Colonic mucosa (tissue), 4 donors: ENCODE measurements at regions not wholly inside any gene's neighbourhood (a gene's known extent, or its start where the extent isn't known, plus 50 kb on each side); places are given as distances from the start of the nearest gene placed in this dataset.

Experiments used
- DNase-seq: peaks from one replicate; pipeline ENCODE4 v3.0.0-alpha.2; 2020
- H3K27ac ChIP-seq: fragments of 200-600 bp; one replicate; pipeline ENCODE4 v1.8.0; 2021
- H3K27me3 ChIP-seq: fragments of 200-600 bp; one replicate; pipeline ENCODE4 v1.8.0; 2021
- H3K36me3 ChIP-seq: fragments of 200-600 bp; one replicate; pipeline ENCODE4 v1.8.0; 2021
- H3K4me1 ChIP-seq: fragments of 200-600 bp; one replicate; pipeline ENCODE4 v1.8.0; 2021; ENCODE audit warnings: mild to moderate bottlenecking
- H3K4me3 ChIP-seq: fragments of 200-600 bp; one replicate; pipeline ENCODE4 v1.8.0; 2021
- H3K9ac ChIP-seq, 2 donors: one replicate each; pipeline ENCODE4 v1.7.0; 2013; ENCODE audit warnings: control low read depth in 2 of 2, low read depth in 2 of 2, low read length in 2 of 2
- H3K9me3 ChIP-seq: fragments of 200-600 bp; one replicate; pipeline ENCODE4 v1.8.0; 2021
- intact Hi-C: fragments of 100-400 bp; cut with DNase I; formaldehyde crosslinking; loops from one replicate; pipeline ENCODE4 v1.14.1; 2022
- TF ChIP-seq, protein P1 (sequence below): fragments of 200-600 bp; IDR thresholded peaks from one replicate; pipeline ENCODE4 v1.8.0; 2022; ENCODE audit warnings: antibody characterized with exemption, mild to moderate bottlenecking
- donor health status: healthy.
- donor health status: DM: no; HTN: no; CAD: no.
- donor health status: DM: no; HTN: no; CAD: no.

DNA sequence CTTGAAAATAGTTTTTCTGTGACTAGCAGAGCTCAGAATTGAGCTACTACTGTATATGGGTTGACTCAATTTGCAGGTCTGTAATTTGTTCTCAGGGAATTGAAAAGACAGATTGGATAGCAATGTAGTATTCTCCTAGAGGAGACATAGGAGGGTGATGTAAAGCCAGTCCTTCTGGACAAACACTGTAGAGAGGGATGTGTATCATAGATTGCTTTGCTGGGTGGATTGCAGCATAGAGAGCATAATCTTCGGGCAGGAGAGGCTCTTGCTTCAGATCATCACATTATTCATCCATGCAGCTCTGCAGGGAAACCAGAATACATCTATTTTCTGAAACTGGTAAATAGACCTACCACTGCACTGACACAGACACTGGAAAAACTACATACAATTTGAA lies 1110.5 kb downstream of the RAPGEF2 start:
- DNase-seq = no peak
- H3K27me3 ChIP-seq = no peaks in the 10 kb centered on the region
- no peak overlapping the region for H3K27ac ChIP-seq
- intact Hi-C loops = no loop called here
- H3K36me3 ChIP-seq = no peaks in the 10 kb centered on the region
- TF ChIP-seq, protein P1, sequence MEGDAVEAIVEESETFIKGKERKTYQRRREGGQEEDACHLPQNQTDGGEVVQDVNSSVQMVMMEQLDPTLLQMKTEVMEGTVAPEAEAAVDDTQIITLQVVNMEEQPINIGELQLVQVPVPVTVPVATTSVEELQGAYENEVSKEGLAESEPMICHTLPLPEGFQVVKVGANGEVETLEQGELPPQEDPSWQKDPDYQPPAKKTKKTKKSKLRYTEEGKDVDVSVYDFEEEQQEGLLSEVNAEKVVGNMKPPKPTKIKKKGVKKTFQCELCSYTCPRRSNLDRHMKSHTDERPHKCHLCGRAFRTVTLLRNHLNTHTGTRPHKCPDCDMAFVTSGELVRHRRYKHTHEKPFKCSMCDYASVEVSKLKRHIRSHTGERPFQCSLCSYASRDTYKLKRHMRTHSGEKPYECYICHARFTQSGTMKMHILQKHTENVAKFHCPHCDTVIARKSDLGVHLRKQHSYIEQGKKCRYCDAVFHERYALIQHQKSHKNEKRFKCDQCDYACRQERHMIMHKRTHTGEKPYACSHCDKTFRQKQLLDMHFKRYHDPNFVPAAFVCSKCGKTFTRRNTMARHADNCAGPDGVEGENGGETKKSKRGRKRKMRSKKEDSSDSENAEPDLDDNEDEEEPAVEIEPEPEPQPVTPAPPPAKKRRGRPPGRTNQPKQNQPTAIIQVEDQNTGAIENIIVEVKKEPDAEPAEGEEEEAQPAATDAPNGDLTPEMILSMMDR = no peak
- no peak overlapping the region for H3K9ac ChIP-seq
- no peaks in the 10 kb centered on the region for H3K9me3 ChIP-seq
- H3K4me3 ChIP-seq = no peak overlapping the region
- no peaks in the 10 kb centered on the region for H3K4me1 ChIP-seq

DNA sequence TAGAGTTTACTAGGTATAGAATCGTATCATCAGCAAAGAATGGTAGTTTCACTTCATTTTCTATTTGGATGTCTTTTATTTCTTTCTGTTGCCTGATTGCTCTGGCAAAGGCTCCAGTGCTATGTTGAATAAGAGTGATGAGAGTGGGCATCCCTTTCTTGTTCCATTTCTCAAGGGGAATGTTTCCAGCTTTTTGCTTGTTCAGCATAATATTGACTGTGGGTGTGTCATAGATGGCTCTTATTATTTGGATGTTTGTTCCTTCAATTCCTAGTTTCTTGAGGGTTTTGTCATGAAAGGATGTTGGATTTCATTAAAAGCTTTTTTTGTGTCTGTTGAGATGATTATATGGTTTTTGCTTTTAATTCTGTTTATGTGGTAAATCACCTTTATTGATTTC lies 1114.5 kb downstream of the RAPGEF2 start:
- no peak overlapping the region for H3K4me3 ChIP-seq
- intact Hi-C loops = no loop called here
- no peak for DNase-seq
- H3K27me3 ChIP-seq = no peaks in the 10 kb centered on the region
- H3K9ac ChIP-seq = no peak overlapping the region
- H3K27ac ChIP-seq = no peak overlapping the region
- H3K9me3 ChIP-seq = no peaks in the 10 kb centered on the region
- H3K36me3 ChIP-seq = no peaks in the 10 kb centered on the region
- no peaks in the 10 kb centered on the region for H3K4me1 ChIP-seq
- TF ChIP-seq, protein P1 = no peak

DNA sequence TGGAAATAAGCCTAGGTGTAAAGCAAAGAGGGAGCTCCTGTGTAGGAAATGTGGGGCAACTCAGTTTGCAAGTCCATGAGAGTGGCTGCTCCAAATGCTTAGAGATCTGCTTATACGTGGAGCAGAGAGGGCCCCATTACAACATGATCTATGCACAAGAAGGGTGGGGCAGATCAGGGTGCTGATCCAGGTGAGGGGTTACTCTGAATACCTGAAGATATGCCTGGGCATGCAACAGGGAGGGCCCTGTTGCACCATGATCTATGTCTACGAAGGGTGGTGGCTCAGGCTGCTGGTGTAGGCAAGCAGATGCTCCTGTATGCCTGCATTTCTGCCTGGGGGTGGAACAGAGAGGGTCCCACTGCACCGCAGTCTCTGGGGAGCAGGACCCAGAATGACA lies 1121.2 kb downstream of the RAPGEF2 start:
- intact Hi-C loops = no loop called here
- Histone ChIP-seq H3K9ac (no peak overlapping the region), H3K4me1 (no peaks in the 10 kb centered on the region), H3K9me3 (no peaks in the 10 kb centered on the region), H3K27ac (no peak overlapping the region), H3K4me3 (no peak overlapping the region), H3K36me3 (no peaks in the 10 kb centered on the region), H3K27me3 (no peaks in the 10 kb centered on the region)
- no peak for DNase-seq
- TF ChIP-seq, protein P1 = no peak

DNA sequence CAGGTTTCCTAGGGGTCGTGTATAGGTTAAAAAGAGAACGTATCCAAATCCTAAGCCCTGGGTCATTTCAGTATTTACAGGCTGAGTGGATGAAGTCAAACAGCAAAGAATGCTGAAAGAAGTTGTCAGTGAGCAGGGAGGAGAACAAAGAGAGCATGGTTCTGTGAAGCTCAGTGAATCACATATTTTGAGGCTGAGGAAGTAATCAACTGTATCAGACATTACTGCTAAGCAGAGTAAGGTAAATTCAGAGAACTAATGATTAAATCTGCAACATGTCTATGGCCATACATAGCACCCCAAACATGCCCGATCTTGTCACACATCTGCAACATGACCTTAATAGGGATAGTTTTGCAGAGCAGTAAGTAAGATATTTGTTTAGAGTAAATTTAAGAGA lies 1130.3 kb downstream of the RAPGEF2 start:
- Histone ChIP-seq H3K4me1 (no peaks in the 10 kb centered on the region), H3K4me3 (no peak overlapping the region), H3K27ac (no peak overlapping the region), H3K27me3 (no peaks in the 10 kb centered on the region), H3K9me3 (no peaks in the 10 kb centered on the region), H3K9ac (no peak overlapping the region), H3K36me3 (no peaks in the 10 kb centered on the region)
- TF ChIP-seq, protein P1 = no peak
- no peak for DNase-seq
- intact Hi-C loops = no loop called here

DNA sequence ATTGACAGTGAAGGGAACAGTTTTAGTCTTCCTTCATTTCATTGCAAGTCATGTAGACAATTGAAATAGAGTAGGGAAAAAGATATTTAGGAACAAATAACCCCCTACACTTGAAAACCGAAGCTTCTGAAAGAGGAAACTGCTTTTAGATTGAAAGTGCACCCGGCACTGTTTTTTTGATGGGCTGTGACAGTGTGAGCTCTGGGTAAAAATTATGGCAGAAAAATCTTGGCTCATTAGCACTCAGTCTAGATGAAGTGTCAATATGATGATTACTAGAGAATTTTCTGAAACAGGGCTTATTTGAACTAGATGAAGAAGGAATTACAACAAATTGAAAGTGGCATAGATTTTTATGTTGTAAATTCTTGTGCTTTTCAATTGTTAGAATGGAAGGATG lies 1132.4 kb downstream of the RAPGEF2 start:
- H3K27ac ChIP-seq = no peak overlapping the region
- no peaks in the 10 kb centered on the region for H3K9me3 ChIP-seq
- no peak for DNase-seq
- no peak overlapping the region for H3K4me3 ChIP-seq
- no peak overlapping the region for H3K9ac ChIP-seq
- H3K36me3 ChIP-seq = no peaks in the 10 kb centered on the region
- H3K4me1 ChIP-seq = no peaks in the 10 kb centered on the region
- no peaks in the 10 kb centered on the region for H3K27me3 ChIP-seq
- TF ChIP-seq, protein P1 = no peak
- intact Hi-C loops = no loop called here

DNA sequence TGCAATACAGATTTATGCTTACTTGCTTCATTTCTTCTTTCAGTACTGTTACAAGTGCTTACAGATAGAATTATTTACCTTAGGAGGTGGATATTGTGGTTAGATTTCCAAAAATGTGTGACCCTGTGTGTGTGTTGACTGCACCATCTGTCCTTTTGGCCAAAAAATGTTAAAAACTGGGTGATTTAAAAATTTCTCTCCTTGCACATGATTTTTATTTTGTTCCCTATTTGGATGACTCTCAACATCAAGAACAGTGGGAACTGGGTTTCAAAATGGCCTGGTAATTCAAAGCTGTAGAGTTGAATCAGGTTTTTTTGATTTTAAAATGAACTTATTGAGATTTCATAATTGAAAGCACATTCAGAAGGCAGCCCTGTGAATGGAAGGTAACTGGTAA lies 1132.9 kb downstream of the RAPGEF2 start:
- Histone ChIP-seq H3K9ac (no peak overlapping the region), H3K27ac (no peak overlapping the region), H3K9me3 (no peaks in the 10 kb centered on the region), H3K4me1 (no peaks in the 10 kb centered on the region), H3K27me3 (no peaks in the 10 kb centered on the region), H3K36me3 (no peaks in the 10 kb centered on the region), H3K4me3 (no peak overlapping the region)
- no peak for DNase-seq
- TF ChIP-seq, protein P1 = no peak
- intact Hi-C loops = no loop called here
